ENCODE measurements at regions not wholly inside any gene's neighbourhood (a gene's known extent, or its start where the extent isn't known, plus 50 kb on each side); places are given as distances from the start of the nearest gene placed in this dataset.

- no peak for TF ChIP-seq CREM (CRISPR knock-in tag; IDR thresholded peaks at IDR 0.05)
- TF ChIP-seq TEAD4 (CRISPR knock-in tag; IDR thresholded peaks at IDR 0.05) = no peak
- TF ChIP-seq CTCF (IDR thresholded peaks at IDR 0.05) = no peak
- TF ChIP-seq FOXP1 (CRISPR knock-in tag; IDR thresholded peaks at IDR 0.05; ENCODE audit: borderline replicate concordance) = no peak
- no peak for TF ChIP-seq TP53 (CRISPR knock-in tag; IDR thresholded peaks at IDR 0.05)
Observed at GRCh38 chr20:43839793-43840199, 74.9 kb upstream of the TOX2 start.
